ENCODE measurements at regions not wholly inside any gene's neighbourhood (a gene's known extent, or its start where the extent isn't known, plus 50 kb on each side); places are given as distances from the start of the nearest gene placed in this dataset.

GRCh38 chr3:135731546-135731945, 234.0 kb upstream of the PPP2R3A start:
- TF ChIP-seq CTCF (IDR thresholded peaks at IDR 0.05; ENCODE audit: borderline replicate concordance, extremely low read depth, low read length, poor library complexity, severe bottlenecking) (no peak), EZH2 (IDR thresholded peaks at IDR 0.05; ENCODE audit: borderline replicate concordance, low read depth, low read length, severe bottlenecking) (no peak)

All from DND-41 (cell line).